ENCODE measurements at regions not wholly inside any gene's neighbourhood (a gene's known extent, or its start where the extent isn't known, plus 50 kb on each side); places are given as distances from the start of the nearest gene placed in this dataset.
"Not testable (repeated sequence)": the region's sequence is repeated elsewhere in the genome, so short reads cannot be mapped to it uniquely, and the experiment has no call there.

DNA sequence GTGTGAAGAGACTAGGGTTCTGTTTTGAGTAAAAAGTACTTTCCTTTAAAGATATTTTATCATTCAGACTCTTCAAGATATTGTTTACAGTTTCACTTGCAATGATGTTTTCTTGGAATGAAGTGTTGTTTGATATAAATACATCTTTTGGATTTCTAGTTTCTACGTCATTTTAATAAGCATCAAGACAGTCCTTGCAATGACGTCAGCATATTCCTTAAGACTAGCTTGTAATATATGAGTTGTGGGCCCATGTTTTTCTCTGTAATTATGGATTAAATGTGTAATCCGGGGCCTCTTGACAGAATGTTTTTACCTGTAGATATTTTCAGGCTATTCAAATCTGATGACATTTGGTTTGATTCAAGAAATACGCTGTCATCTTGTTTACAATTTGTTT is 66.1 kb downstream of the RBMX2 start:
- DNase-seq (ENCODE audit: low read depth), result no peak

DNA sequence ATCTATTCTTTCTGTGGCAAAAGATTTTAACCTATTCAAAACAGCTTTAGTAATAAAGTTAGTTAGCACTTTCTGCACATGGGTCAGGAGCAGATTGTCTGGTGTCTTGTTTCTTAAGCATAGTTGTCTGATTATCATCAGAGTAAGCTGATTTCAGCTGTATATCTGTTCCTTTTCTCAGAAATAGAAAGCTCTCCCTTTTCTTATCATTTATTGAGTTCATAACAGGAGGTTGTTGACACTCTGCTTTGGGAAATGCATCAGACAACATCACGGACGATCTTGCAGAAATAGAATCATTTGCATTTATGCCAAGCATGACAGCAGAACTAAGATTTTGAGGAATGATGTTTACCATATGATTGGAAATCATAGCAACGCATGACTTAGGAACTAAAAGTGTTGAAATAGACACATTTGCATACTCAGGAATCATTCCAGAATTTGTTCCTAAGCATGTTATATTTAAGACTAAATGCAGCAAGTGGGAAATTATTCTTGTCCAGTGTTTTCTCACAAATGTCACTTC is 66.7 kb downstream of the RBMX2 start:
- no peak for DNase-seq (ENCODE audit: low read depth)

DNA sequence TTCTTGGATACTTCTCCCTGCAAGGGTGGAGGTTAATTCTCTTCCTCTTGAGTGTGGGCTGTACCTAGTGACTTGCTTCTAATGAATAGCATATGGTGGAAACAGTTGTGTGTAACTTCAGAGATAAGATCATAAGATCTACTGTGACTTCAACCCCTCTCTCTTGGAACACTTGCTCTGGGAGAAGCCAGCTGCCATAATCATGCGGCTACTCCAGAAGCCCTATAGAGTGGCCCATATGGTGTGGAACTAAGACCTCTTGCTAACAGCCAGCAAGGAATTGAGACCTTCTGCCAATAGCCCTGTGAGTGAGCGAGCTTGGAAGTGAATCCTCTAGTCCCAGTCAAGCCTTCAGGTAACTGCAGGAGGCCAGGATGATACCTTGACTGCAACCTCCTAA is 81.1 kb downstream of the RBMX2 start:
- no peak for DNase-seq (ENCODE audit: low read depth)

DNA sequence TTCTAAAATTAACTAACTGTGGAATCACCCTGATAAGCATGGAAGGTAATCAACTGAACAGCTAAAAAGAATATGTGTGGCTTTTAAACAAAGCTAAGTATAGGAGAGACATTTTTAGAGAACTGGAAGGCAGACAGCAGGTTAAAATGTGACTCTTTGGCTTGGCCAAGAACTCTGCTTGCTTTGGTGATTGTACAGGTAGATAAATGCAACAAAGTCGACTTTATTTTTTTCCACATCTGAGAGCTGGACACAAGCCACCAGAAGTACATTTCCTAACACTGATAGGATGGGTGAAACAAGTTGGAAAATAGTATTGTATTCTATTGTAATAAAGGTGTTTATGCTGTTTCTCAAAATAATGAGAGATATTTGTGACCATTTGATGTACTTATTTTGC is 84.1 kb downstream of the RBMX2 start:
- DNase-seq (ENCODE audit: low read depth), result no peak

DNA sequence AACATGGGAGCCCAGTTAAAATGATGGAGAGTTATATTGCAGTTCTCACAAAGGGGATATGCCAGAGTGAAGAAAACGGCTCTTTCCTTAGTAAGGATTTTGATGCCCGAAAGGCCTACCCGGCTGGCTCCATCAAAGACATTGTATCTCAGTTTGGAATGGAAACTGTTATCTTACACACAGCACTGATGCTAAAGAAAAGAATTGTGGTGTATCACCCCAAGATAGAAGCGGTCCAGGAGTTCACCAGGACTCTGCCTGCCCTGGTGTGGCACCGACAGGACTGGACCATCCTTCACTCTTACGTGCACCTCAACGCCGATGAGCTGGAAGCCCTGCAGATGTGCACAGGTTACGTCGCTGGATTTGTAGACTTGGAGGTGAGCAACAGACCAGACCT is 93.7 kb downstream of the RBMX2 start:
- DNase-seq (ENCODE audit: low read depth), result not testable (repeated sequence)

DNA sequence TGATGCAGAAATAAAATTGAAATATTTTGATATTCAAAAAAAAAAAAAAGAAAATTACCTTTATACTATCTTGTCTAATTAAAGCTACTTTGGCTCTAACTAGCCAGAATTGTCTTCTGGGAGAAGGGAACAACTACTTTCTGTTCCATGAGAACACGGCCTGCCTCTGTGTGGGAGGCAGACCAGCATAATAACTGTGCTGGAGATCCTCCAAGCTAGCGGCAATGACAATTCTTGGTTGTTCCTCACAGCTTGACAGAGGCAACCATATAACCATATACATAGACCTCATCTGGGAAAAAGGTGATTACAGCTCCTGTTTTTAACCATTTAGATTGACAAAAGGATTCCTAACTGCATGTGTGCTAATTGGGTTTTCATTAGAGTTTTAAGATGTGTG is 95.7 kb downstream of the RBMX2 start:
- DNase-seq (ENCODE audit: low read depth), result no peak

DNA sequence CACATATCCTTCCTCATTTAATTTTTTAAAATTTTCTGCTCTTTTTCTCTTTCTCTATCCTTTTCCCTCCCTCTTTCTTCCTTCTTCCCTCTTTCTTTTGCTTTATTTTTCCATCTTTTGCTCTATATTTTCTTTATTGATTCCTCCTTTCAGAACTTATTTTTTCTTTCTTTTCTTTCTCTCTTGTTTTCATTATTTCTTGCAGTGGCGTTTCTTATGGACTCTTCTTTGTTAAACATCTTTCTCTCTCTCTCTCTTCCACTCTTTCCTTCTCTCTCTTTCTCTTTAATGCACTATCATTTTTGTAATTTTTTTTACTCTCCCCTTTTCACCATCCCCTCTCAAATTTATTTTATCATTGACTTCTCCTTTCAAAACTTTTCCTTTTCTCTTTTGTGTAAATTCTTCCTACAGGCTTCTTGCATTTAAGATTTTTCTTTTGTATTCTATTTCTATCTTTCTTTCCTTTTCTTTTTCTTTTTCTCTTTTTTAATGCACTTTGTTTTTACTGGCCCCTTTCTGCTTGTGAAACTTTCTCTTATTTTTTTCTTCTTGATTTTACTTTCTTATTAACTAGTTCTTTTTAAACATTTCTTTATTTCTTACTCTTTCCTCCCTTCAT is 97.0 kb downstream of the RBMX2 start:
- DNase-seq (ENCODE audit: low read depth), result no peak

DNA sequence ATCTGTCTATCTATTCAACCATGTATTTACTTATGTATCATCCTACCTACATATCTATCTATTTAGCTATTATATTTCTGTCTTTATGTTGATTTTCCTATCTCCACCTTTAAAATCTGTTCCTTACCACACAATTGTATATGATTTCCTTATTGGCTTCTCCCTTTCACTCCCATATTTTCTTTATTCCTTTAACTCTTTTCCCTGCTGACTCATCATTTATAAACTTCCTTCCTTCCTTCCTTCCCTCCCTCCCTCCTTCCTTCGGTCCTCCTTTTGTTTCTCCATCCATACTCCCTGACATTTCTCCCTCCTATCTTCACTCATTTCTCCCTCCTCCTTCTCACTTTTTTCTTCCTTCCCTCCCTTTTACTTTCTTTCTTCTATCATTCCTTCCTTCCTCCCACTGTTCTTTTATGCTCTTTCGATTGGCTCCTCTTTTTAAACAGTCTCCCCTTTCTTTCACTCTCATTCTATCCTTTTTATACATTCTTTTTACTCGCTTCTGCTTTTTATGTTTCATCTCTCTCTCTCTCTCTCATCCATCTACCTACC is 100.3 kb downstream of the RBMX2 start:
- no peak for DNase-seq (ENCODE audit: low read depth)

DNA sequence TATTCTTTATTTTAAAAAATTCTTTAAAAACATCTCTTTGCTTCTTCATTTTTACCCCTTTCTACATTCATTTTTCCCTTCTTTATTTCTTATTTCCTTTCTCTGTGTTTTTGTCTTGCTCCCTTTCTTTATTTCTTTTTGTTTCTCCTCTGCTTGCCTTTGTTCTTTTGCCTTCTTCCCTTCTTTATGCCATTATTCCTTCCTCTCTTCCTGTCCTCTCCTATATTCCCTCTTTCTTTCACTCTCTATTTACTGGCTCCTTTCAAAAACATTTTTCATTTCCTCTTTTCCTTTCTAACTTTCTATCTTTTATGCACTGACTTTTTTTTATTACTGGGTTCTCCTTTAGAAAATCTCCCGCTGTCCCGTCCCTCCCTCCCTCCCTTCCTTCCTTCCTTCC is 102.2 kb downstream of the RBMX2 start:
- no peak for DNase-seq (ENCODE audit: low read depth)

DNA sequence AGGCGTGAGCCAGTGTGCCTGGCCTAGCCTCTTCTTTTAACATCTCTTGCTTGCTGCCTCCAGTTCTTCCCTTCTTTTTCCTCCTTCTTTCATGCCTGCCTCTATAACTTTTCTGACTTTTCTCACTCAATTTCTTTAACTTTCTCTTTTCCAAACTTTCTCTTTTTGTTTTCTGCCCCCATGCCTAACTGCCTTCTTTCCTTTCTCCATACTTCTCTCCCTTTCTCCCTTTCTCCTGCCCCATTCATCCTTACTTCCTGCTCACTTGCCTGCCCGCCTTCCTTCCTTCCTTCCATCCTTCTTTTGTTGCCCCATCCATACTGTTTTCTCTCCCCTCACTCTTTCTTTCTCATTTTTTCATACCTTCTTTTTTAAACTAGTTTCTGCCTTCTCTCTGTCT is 105.2 kb downstream of the RBMX2 start:
- DNase-seq (ENCODE audit: low read depth), result no peak

DNA sequence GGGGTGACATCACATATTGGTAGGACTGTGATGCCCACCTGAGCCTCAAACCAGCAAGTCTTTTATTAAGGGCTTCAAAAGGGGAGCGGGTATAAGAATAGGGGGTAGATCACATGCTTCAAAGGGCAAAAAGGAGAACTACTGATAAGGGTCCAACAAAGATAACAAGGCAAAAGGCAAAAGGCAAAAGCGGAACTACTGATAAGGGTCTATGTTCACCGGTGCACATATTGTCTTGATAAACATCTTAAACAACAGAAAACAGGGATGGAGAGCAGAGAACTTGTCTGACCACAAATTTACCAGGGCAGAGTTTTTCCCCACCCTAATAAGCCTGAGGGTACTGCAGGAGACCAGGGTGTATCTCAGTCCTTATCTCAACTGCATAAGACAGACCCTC is 110.7 kb downstream of the RBMX2 start:
- not testable (repeated sequence) for DNase-seq (ENCODE audit: low read depth)

DNA sequence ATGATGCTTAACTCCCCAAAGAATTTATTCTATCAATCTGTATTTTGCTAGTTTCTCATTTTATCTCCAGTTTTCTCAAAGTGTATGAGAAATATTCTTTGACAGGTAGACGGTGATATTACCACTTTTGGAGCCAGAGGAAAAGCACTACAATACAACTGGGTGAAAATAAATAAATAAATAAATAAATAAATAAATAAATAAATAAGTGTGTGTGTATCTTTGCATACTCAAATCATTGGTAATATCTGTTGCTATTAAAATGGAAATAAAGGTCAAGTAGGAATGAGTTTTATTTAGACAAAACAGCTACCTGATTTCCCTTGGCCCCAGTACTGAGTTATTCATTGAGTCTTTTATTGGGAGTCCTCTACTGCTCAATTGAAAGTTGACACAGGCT is 114.3 kb downstream of the RBMX2 start:
- no peak for DNase-seq (ENCODE audit: low read depth)

DNA sequence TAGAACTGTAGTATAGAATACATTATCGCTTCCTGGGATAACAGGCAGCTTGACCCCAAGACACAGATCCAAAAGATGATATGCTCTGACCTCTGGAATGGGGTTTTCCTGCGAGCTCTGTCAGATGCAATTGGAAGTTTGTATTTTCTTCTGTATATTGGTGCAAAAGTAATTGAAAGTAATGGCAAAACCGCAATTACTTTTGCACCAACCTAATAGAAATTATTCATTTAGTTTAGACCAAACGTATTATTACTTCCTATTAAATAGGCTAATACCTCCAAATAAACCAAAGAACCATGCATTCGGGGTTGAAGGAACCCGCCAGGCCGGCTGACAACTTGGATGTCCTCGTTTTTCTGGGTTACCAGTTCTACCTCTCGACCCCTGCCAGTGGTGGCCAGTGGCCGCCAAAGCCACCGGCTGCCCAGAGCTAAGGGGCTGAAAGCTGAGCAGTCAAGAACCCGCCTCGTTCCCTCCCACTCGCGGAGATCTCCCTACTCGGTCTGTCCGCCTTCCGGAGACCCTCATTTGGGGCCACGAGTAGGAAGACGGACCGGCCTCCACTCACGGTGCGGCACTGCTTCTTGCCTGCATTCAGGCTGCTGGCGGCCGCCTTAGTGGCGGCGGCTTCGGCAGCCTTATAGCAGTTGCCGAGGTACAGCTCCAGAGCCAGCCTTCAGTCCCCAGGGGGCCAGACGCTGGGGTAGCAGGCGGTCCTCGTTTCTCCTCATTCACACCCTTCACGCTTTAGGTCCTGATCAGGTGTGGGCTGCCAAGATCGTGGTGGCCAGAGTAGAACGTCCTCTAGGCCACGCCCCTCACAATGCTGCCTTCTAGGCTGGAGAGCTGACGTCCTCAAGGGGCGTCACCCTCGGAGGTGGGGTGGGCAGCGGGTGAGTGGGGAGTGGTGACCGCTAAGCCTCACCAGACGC is 121.9 kb downstream of the RBMX2 start:
- no peak for DNase-seq (ENCODE audit: low read depth)

DNA sequence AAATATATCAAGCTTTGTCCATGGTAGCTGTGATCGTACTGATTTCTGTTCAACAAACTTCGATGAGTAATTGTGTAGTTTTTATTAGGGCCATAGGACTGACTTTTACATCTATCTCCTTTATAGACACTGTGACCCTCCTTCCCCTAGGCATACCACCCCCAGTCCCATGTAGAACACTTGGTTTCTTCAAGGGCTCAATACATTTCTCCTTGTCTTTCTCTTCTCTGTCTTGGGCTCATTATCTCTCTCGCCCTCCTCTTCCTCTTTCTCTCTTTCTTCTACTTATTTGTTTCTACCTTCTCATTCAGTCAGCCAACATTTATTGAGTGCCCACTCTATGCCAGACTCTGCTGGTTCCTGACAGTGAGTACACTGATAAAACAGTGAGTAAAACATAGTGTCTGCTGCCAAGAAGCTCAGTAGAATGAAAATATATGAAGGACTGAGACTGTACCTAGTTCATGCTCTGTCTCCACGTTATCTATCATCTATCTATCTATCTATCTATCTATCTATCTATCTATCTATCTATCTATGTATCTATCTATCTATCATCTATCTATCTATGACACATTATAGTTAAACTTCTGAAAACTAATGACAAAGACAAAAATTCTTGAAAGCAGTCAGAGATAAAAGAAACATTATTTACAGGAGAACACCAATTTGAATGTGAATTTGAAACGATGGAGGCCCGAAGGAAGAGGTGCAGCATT is 122.8 kb downstream of the RBMX2 start:
- no peak for DNase-seq (ENCODE audit: low read depth)

DNA sequence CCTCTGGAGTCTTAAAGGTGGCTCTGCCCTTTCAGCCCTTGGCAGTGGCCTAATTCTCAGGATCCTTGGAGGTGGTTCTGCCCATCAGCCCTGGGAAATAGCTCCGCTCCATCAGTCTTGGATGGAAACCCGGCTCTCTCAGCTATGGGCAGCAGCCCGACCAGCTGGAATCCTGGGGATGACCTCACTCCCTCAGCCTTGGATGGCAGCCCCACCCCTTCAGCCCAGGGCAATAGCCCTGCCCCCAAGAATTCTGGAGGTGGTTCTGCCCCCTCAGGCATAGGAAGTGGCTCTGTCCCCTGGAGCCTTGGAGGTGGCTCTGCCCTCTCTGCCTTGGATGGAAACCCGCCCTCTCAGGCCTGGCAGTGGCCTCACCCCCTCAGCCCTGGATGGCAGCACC is 127.7 kb downstream of the RBMX2 start:
- DNase-seq (ENCODE audit: low read depth), result no peak

DNA sequence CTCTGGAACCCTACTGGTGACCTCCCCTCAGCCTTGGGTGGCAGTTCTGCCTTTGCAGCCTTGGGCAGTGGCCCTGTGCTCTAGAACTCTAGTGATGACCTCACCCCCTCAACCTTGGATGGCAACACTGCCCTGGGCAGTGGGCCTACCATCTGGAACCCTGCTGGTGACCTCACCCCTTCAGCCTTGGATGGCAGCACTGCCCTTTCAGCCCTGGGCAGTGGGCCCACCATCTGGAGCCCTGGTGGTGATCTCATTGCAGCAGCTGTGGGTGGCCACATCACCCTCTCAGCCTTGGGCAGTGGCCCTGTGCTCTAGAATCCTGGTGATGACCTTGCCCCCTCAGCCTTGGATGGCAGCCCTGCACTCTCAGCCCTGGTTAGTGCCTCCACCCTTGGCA is 129.3 kb downstream of the RBMX2 start:
- DNase-seq (ENCODE audit: low read depth), result no peak

DNA sequence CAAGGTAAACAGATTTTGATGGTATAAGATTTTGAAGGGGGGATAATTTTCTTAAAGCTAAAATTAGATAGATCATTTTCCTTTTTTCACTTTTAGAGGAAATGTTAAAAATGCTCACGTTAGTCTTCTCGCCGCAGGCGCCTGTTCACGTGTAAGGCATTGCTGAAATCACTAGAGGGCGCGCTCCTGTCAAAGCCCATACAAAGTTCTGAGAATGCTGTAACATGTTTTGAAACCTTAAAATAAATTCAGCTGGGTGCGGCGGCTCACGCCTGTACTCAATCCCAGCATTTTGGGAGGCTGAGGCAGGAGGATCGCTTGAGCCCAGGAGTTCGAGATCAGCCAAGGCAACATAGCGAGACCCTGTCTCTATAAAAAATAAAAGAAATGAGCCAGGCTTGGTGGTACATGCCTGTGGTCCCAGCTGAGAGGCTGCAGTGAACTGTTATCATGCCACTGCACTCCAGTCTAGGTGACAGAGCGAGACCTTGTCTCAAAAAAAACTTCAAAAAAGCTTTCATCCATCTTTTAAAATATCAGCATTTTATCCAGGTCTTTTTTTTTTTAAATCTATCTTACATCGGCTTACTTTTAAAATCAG is 138.0 kb downstream of the RBMX2 start:
- peak; percentile 25 for DNase-seq (ENCODE audit: low read depth)

DNA sequence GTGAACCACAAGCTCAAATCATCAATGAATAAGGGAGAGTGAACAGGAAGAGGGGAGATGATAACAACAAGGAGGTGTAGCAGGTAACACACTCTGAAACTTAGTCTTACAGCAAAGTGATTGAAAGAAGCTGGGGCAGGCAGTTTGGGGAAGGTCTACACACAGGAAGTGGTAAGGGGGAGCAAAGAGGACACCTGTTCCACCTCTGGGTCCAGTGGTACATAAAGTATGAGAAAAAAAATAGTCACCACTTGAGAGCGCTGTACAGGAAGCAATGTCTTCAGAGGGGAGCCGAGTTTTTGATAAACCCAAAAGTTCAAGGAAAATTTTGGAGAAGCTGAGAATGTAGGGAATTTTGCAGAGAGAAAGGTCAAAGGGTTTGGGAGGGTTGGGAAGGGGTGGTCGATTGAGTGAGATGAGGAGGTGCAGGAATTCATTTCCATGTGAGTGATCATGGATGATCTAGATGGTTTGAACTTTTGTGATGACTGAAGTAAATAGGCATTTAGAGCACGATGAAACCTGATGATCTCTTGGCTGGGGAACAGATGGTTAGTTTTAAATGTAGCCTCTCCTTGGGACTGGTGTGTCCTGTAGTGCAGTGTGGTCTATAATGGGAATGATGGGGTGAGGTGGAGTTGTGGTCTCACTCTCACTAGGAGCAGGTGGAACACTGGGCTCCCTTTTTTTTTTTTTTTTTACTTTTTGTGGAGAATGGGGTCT is 142.0 kb downstream of the RBMX2 start:
- no peak for DNase-seq (ENCODE audit: low read depth)

DNA sequence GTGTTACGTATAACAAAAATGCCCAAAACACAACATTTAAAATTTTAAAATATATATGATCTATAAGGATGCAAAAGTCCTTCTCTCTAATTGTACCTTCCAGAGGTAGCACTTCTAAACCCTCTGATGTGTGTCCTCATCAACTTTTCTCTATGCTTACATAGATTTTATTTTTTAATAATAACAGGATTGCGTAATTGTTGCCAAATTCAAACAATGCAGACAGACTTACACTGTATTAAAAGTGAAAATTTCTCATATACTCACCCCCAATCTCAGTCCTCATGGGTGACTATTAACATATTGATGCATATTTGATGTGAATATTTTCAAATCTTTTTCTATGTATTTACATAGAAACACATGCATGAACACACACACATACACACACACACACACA is 144.0 kb downstream of the RBMX2 start:
- DNase-seq (ENCODE audit: low read depth), result no peak

DNA sequence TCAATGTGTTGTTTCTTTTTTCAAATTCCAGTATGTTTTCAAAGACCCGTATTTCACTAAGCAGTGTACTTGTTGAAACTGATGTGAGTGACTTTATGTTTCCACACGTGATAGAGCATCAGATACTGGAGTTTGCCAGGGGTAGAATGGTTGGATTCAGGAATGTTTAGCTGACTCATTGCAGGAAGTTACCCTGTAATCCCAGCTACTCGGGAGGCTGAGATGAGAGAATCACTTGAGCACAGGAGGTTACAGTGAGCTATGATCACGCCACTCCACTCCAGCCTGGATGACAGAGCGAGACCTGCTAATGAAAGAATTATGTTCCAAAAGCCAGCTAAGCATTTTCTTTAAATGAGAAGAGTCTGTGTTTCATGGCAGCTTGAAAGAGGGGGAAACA is 147.6 kb downstream of the RBMX2 start:
- DNase-seq (ENCODE audit: low read depth), result peak; percentile 6

DNA sequence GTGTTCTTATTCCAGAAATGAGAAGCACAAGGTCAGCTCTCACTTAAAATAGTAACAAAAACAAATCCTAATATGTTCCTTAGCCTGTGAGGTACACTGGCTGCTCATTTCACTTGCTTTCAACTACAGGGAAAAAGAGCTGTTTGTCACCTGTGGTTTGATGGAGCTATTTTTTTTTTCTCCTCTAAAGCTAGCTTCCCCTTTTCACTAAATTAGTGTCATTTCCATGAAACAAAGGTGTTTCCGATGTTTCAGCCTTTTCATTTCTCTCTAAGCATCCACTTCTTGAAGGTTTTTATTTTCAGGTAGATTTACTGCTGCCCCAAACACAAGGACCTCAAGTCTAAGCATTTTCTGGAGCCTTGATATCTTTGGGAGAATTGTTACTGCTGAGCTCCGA is 148.6 kb downstream of the RBMX2 start:
- no peak for DNase-seq (ENCODE audit: low read depth)
